ENCODE measurements at regions not wholly inside any gene's neighbourhood (a gene's known extent, or its start where the extent isn't known, plus 50 kb on each side); places are given as distances from the start of the nearest gene placed in this dataset.
"Not testable (repeated sequence)": the region's sequence is repeated elsewhere in the genome, so short reads cannot be mapped to it uniquely, and the experiment has no call there.

GRCh38 chr22:42183461-42184059 lies 53.0 kb upstream of the CYP2D6 start:
- H3K27me3 ChIP-seq (ENCODE audit: control insufficient read depth in 1 of 2, insufficient read depth in 2 of 2, low read length in 2 of 2); H3K36me3 ChIP-seq (ENCODE audit: control insufficient read depth in 1 of 2, insufficient read depth in 2 of 2, low read length in 2 of 2); H3K27ac ChIP-seq (ENCODE audit: low read depth, low read length); H3K9me3 ChIP-seq (ENCODE audit: control insufficient read depth in 1 of 2, low read length in 2 of 2); H3K4me3 ChIP-seq (ENCODE audit: low read depth in 1 of 2, low read length in 2 of 2): not testable (repeated sequence)
- H3K9ac ChIP-seq (ENCODE audit: low read depth in 1 of 2, low read length in 2 of 2), result peak overlapping the region in 1 of 2 donors; percentile 25
- peaks cover 42 to 60% of the 10 kb centered on the region in 2 donors for H3K4me1 ChIP-seq (ENCODE audit: control insufficient read depth in 1 of 2, insufficient read depth in 2 of 2, low read length in 2 of 2)

- Histone ChIP-seq H3K9ac (ENCODE audit: low read depth in 1 of 2, low read length in 2 of 2) (peak overlapping the region in 1 of 2 donors; percentile 20), H3K27ac (ENCODE audit: low read depth, low read length) (no peak overlapping the region), H3K4me3 (ENCODE audit: low read depth in 1 of 2, low read length in 2 of 2) (no peak overlapping the region), H3K4me1 (ENCODE audit: control insufficient read depth in 1 of 2, insufficient read depth in 2 of 2, low read length in 2 of 2) (peaks cover 48 to 59% of the 10 kb centered on the region in 2 donors), H3K9me3 (ENCODE audit: control insufficient read depth in 1 of 2, low read length in 2 of 2) (no peaks in the 10 kb centered on the region), H3K27me3 (ENCODE audit: control insufficient read depth in 1 of 2, insufficient read depth in 2 of 2, low read length in 2 of 2) (no peaks in the 10 kb centered on the region), H3K36me3 (ENCODE audit: control insufficient read depth in 1 of 2, insufficient read depth in 2 of 2, low read length in 2 of 2) (peaks cover 0 to 8% of the 10 kb centered on the region in 2 donors)
Observed at GRCh38 chr22:42180349-42180842, 49.8 kb upstream of the CYP2D6 start.

Measured in duodenal mucosa (tissue), 2 donors.